ENCODE measurements at regions not wholly inside any gene's neighbourhood (a gene's known extent, or its start where the extent isn't known, plus 50 kb on each side); places are given as distances from the start of the nearest gene placed in this dataset.

GRCh38 chr13:47306991-47307390 lies 410.1 kb upstream of the HTR2A start:
- Mint-ChIP-seq H3K36me3 (peaks cover 8% of the 10 kb centered on the region), H3K4me3 (no peak overlapping the region), H3K27me3 (ENCODE audit: low read depth in 2 of 2) (no peaks in the 10 kb centered on the region)

GRCh38 chr13:47303626-47304025 lies 406.8 kb upstream of the HTR2A start:
- Histone ChIP-seq H3K4me1 (ENCODE audit: control insufficient read depth, insufficient read depth, low read length) (no peaks in the 10 kb centered on the region), H3K27ac (ENCODE audit: low read length) (no peak overlapping the region), H3K4me3 (ENCODE audit: low read length) (no peak overlapping the region), H3K27me3 (ENCODE audit: control insufficient read depth, insufficient read depth, low read length) (no peaks in the 10 kb centered on the region), H3K9me3 (ENCODE audit: control insufficient read depth, insufficient read depth, low read length) (no peaks in the 10 kb centered on the region), H3K36me3 (ENCODE audit: control insufficient read depth, insufficient read depth, low read length) (no peaks in the 10 kb centered on the region)
- DNase-seq (no peak), ATAC-seq (no peak)
- no peak overlapping the region for H3K27ac Mint-ChIP-seq
- no peaks in the 10 kb centered on the region for H3K27me3 Mint-ChIP-seq (ENCODE audit: low read depth in 2 of 2)
- intact Hi-C loops (cut with micrococcal nuclease), result no loop called here
- H3K4me3 Mint-ChIP-seq, result no peak overlapping the region
- peaks cover 2 to 6% of the 10 kb centered on the region in 2 donors for H3K9me3 Mint-ChIP-seq
- no peak for TF ChIP-seq CTCF (IDR thresholded peaks at IDR 0.05)
- H3K4me1 Mint-ChIP-seq, result no peaks in the 10 kb centered on the region
- H3K36me3 Mint-ChIP-seq, result no peaks in the 10 kb centered on the region

More at GRCh38 chr13:47306991-47307390, 410.1 kb upstream of the HTR2A start:
- TF ChIP-seq CTCF (IDR thresholded peaks at IDR 0.05), result no peak
- Histone ChIP-seq H3K4me3 (ENCODE audit: low read length) (no peak overlapping the region), H3K9me3 (ENCODE audit: control insufficient read depth, insufficient read depth, low read length) (peaks cover 9% of the 10 kb centered on the region), H3K27ac (ENCODE audit: low read length) (no peak overlapping the region), H3K27me3 (ENCODE audit: control insufficient read depth, insufficient read depth, low read length) (no peaks in the 10 kb centered on the region), H3K36me3 (ENCODE audit: control insufficient read depth, insufficient read depth, low read length) (no peaks in the 10 kb centered on the region), H3K4me1 (ENCODE audit: control insufficient read depth, insufficient read depth, low read length) (no peaks in the 10 kb centered on the region)
- no peak for DNase-seq
- no peak for ATAC-seq
- no peaks in the 10 kb centered on the region for H3K4me1 Mint-ChIP-seq
- peaks cover 2 to 3% of the 10 kb centered on the region in 2 donors for H3K9me3 Mint-ChIP-seq
- intact Hi-C loops (cut with micrococcal nuclease), result no loop called here
- H3K27ac Mint-ChIP-seq, result no peak overlapping the region

- DNase-seq (no peak), ATAC-seq (no peak)
- H3K36me3 Mint-ChIP-seq, result no peaks in the 10 kb centered on the region
- H3K27me3 Mint-ChIP-seq (ENCODE audit: low read depth in 2 of 2), result no peaks in the 10 kb centered on the region
- H3K9me3 Mint-ChIP-seq, result peaks cover 0 to 6% of the 10 kb centered on the region in 2 donors
- H3K36me3 ChIP-seq (ENCODE audit: control insufficient read depth, insufficient read depth, low read length), result no peaks in the 10 kb centered on the region
- no peak overlapping the region for H3K4me3 ChIP-seq (ENCODE audit: low read length)
- intact Hi-C loops (cut with micrococcal nuclease), result no loop called here
- H3K9me3 ChIP-seq (ENCODE audit: control insufficient read depth, insufficient read depth, low read length), result no peaks in the 10 kb centered on the region
- H3K27ac Mint-ChIP-seq, result no peak overlapping the region
- H3K27me3 ChIP-seq (ENCODE audit: control insufficient read depth, insufficient read depth, low read length), result no peaks in the 10 kb centered on the region
- H3K4me1 ChIP-seq (ENCODE audit: control insufficient read depth, insufficient read depth, low read length), result no peaks in the 10 kb centered on the region
- H3K27ac ChIP-seq (ENCODE audit: low read length), result no peak overlapping the region
- no peaks in the 10 kb centered on the region for H3K4me1 Mint-ChIP-seq
- no peak overlapping the region for H3K4me3 Mint-ChIP-seq
- no peak for TF ChIP-seq CTCF (IDR thresholded peaks at IDR 0.05)
Observed at GRCh38 chr13:47299304-47299703, 402.5 kb upstream of the HTR2A start.

GRCh38 chr13:47298506-47298905 lies 401.7 kb upstream of the HTR2A start:
- no peaks in the 10 kb centered on the region for H3K4me1 Mint-ChIP-seq
- no peaks in the 10 kb centered on the region for H3K9me3 ChIP-seq (ENCODE audit: control insufficient read depth, insufficient read depth, low read length)
- no peak overlapping the region for H3K4me3 ChIP-seq (ENCODE audit: low read length)
- DNase-seq (no peak), ATAC-seq (no peak)
- 92% methylated on average over 2 of the region's 2 CpGs for WGBS (ENCODE audit: insufficient coverage)
- no peaks in the 10 kb centered on the region for H3K4me1 ChIP-seq (ENCODE audit: control insufficient read depth, insufficient read depth, low read length)
- no peak overlapping the region for H3K27ac Mint-ChIP-seq
- H3K27ac ChIP-seq (ENCODE audit: low read length), result no peak overlapping the region
- H3K9me3 Mint-ChIP-seq, result peaks cover 0 to 8% of the 10 kb centered on the region in 2 donors
- H3K27me3 ChIP-seq (ENCODE audit: control insufficient read depth, insufficient read depth, low read length), result no peaks in the 10 kb centered on the region
- H3K36me3 ChIP-seq (ENCODE audit: control insufficient read depth, insufficient read depth, low read length), result no peaks in the 10 kb centered on the region
- H3K27me3 Mint-ChIP-seq (ENCODE audit: low read depth in 2 of 2), result no peaks in the 10 kb centered on the region
- H3K36me3 Mint-ChIP-seq, result no peaks in the 10 kb centered on the region
- H3K4me3 Mint-ChIP-seq, result no peak overlapping the region
- TF ChIP-seq CTCF (IDR thresholded peaks at IDR 0.05), result no peak
- intact Hi-C loops (cut with micrococcal nuclease), result no loop called here
